NCI-H446 (cell line): ENCODE measurements at regions not wholly inside any gene's neighbourhood (a gene's known extent, or its start where the extent isn't known, plus 50 kb on each side); places are given as distances from the start of the nearest gene placed in this dataset.
"Not testable (repeated sequence)": the region's sequence is repeated elsewhere in the genome, so short reads cannot be mapped to it uniquely, and the experiment has no call there.

Experiments used
- DNase-seq, 2 experiments: peaks; one replicate each; lab custom pipeline; 2025; lab: John Stamatoyannopoulos, UW

DNA sequence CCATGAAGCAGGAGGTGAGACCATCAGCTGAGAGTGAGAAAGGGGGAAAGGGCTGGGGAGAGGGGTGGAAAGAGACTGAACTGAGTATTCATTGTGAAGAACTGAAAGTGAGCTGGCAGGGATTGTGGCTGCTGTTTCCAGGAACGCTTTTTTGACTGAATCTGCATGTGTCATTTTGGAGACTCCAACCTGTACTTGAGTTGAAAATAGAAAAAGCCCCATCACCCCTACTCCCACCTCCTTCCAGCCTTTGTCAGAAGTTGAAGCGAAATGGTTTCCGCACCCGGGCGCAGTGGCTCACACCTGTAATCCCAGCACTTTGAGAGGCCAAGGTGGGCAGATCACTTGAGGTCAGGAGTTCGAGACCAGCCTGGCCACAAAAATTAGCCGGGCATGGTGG, 128.0 kb upstream of the GPR12 start:
- no peak for DNase-seq

DNA sequence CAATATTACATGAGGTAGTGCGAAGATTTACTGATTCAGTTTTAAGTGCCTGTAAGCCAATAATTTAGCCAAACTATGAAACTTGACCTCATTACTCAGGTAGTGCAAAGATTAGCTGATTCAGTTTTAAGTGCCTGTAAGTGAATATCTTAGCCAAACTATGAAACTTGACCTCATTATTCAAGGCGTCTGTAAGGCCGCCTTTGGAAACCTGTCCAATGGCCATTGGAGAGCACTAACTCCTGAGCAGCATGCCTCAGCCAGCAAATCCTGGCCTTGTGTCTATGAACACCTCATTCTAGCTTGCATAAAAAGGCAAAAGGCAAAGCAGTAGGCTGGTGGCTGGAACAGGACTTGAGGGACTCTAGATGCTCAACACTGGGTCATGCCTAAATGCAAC, 127.0 kb upstream of the GPR12 start:
- DNase-seq = no peak

DNA sequence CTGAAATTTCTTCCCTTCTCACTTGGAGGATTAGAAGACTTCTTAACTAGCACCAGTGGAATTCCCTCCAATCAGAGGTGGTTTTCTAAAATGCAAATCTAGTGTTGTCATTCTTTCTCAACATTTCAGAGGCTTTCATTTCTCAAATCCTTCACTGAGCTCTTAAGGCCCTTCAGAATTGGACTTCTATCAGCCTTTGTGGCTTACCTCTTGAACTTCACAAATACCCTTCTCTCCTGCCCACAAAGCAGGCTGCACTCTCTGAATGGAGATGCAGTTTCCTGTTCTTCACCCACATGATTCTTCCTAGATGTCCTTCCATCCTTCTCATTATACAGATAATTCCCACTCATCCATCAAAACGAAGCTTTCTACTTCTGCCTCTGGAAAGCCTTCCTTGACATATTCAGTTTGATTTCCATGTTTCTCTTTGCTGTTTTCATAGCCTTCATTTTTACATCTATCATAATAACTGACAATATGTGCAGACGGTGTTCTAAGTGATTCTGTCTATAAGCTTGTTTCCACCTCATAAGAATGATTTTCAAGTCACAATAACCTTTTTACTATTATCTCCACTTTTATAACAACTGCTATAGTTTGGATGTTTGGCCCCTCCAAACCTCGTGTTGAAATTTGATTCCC, 123.1 kb upstream of the GPR12 start:
- no peak for DNase-seq

DNA sequence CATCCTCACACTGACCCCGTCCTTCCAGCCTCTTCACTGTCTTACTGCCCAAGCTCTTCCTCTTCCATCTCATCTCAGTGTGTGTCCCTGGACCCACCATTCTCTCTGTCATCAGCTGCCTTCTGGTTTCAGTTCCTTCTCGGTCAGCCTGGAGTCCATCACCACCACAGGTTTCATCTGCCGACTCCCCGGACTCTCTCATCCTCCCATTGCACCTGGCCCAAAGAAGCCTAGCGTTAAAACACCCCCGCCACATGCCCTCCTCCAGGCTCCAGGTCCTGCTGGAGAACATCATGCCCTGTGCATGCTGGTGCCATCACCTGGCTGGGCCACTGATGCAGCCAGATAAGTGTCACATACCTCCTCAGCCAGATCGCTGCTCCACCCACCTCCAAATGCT, 122.1 kb upstream of the GPR12 start:
- no peak for DNase-seq

DNA sequence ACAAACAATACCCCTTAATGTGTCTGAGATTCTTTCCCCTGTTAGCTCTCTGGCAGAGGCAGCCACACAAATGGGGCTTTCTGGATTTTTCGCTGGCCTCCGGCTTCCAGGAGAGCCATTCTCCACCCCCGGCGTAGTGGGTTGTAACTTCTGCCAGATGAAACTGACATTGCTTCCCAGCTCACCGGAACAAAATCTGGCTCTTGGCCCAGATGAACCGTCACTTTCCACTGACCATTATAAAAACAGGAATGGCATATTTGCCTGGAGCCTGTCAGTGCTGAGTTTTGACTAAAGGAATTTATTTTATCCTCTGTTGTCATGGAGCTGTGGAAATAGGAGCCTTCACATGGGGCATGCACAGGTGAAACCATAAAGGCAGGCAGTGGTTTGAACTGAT, 120.6 kb upstream of the GPR12 start:
- DNase-seq = peak in 1 of 2 experiments; percentile 26

DNA sequence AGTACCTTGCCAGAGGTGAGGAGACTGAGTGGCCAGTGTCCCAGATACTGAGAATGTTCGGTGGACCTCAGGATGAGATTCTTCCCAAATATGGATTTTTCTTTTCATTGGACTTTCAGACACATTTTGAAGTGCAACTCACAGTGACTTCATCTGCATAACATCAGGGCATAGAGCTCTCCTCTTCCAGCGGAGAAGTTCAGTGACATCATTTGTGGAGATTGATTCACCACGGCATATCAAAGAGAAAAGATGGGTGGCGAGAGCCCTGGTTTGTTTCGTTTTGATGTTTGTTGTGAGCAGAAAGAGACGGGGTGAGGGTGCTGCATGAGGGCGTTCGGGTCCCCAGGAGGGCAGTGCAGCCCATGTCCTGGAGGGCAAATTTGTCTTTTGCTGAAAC, 120.1 kb upstream of the GPR12 start:
- DNase-seq = no peak

DNA sequence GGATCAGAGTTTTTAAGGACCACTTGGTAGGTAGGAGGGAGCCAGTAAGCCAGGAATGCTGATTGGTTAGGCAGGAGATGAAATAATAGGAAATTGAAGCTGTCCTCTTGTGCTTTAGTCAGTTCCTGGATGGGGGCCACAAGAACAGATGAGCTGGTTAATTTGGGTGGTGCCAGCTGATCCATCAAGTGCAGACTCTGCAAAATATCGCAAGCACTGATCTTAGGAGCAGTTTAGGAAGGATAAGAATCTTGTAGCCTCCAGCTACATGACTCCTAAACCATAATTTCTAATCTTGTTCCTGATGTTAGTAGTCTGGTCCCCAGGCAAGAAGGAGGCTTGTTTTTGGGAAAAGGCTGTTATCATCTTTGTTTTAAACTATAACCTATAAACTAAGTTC, 117.9 kb upstream of the GPR12 start:
- peak in 1 of 2 experiments; percentile 61 for DNase-seq

DNA sequence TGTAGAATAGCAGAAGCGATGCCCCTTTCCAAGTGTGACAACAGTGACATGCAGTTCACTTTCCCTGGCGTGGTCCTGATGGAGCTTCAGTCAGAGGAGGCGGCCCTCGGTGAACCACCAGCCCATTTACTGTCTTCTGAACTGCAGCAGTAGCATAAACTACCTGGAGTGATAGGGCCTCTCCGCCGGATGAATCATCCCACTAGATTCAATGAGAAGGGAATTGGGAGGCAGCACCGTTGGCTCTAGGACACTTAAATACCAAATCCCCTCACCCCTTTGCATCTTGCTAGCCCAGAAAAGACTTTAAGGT, 112.8 kb upstream of the GPR12 start:
- no peak for DNase-seq

DNA sequence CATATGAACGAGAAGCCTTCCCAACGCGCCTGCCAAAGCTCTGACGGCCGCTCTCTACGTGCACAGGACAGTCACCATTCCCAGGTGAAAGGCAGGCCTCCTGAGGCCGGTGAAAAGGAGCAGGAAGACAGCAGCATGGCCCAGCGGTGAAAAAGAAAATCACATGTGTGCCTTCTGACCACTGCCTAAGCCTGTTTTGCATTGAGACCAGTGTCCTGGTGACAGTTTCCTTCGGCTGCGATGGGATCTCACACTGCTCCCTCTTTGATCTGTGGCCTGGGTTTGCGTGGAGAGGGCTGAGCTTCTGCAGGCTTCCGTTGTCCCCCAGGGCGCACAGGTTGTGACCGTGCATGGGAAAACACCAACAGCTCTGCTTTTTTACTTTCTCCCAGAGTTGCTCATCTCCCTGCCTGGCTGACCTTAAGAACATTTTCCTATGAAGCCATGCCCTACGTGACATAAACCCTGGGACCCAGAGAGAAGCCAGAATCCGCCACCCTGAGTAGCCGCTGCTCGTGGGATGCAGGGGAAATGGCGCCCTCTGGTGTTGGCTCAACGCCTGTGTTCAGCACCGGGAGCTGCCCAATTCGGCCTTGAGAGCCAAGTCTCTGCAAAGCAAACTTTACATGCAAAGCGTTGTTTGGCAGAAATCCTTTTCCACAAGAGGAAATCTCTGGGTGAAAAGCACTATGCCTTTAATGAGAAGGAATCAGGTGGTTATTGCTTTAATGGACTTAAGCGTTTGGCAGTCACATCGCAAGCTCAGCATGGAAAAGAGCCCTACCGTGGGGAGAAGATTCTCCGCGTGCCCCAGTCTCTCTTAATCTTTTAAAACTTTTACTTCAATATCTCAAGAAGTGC, 112.2 kb upstream of the GPR12 start:
- DNase-seq = peak; percentile 74 to 89

DNA sequence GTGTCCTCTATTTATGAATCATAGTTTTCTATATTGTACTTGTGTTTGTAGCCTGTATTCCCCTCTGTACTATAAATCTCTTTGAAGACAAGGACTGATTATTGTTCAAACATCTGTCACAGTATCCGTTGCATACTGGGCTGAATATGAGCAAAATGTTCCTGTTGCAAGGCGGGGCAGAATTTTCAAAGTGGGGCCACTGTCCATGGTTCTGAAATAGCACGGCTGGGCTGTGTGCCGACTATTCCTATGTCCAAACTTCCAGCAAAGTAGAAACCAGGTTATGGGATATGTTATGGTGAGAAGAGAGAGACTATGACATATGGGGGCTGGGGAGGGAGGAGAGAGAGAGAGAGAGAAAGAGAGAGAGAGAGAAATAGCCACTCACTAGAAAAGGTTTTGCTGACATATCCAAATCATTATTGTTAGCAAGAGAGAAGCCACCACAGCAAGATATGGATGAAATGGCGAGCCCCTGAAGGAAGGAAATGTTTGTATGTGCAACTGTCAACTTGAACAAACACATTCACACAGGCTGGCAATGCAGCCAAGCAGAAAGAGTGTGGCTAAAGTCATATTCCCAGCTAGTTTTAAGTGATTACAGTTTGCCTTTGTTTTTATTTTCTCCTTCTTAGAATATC, 107.0 kb upstream of the GPR12 start:
- DNase-seq = peak in 1 of 2 experiments; percentile 32

DNA sequence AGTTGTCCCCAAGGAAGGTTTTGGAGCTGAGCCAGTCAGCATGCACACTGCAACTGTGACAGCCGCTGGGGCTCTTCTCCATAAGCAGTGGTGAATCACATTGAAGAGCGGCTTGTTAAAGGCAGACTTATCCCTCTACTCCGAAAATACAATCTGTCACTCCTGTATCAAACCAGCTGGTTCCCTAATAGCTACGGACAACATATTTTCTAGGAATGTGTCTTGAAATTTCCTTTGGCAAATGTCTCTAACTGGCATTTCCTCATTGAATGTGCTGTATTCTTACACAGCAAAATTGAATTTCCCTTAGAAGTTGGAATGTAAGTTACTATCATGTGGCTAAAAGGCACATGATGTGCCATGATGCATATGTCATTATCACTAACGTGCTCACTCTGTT, 104.0 kb upstream of the GPR12 start:
- peak in 1 of 2 experiments; percentile 72 for DNase-seq

DNA sequence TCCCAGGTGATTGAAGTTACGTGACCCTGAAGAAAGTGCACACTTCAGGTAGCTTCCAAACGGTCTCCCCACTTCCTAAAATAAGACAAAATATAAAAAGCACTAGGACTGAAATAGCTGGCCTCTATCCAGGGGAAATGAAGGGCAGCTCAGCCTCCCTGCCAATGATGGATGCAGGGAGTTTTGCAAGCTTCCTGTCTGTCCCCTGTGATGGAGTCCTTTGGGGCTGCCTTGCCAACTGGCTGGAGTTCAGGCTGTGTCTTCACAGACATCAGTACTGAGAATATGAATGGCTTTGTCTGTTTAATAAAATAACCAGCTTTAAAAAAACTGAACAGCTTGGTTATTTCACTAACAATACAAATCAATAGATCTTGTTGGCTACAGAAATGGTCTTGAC, 101.4 kb upstream of the GPR12 start:
- DNase-seq = peak; percentile 70 to 84

DNA sequence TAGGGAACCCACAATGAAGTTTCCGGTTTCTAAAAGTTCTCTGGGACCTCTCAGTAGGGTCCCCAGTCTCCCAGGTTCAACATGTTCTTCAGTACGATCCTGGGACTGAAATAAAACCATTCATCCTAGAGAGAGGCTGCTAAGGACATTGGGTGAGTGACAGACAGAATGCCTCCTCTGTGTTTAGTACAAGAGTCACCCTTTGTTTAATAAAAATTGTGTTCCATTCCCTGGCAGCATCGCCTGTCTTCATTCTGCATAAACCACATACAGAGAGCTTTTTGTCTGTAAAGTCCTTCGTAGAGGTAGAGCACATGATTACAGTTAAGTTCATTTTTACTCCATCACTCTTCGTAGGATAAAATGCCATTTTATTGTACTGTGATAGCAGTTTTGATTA, 95.3 kb upstream of the GPR12 start:
- DNase-seq = no peak

DNA sequence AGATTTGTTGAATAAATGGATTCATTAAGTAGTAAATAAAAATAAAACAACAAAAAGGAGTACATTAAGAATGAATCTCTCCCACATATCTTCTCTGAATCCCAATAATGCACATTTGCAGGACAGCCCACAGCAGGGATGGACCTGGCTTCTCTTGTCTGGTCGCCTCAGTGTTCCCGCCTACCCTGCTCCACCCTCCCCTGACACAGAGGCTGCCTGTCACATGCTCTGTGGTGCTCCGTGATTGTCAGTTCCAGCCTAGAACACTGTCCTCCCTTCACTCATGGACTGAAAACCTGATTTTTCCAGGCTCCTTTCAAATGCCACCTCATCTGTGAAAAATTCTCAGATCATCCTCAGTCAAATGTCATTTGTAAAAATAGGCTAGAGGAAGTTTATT, 94.5 kb upstream of the GPR12 start:
- DNase-seq = no peak

DNA sequence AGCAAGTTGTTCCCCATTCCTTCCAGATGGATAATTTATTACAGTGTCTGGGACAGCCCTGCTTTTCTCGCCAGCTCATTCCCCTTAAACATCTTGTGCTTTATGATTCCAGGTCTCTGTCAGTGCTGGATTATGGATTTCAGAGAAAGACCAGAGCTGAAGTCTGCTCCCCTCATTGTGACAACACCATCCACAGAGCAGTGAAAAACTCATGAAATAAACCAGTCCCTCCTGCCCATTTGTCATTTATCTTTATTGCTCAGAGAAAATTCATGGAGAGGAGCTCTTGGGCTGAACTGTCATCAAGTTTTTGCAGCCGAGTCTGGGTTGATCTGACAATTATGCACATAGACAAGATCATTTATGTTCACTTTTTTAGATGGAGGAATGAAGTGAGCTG, 92.7 kb upstream of the GPR12 start:
- DNase-seq = peak in 1 of 2 experiments; percentile 56

DNA sequence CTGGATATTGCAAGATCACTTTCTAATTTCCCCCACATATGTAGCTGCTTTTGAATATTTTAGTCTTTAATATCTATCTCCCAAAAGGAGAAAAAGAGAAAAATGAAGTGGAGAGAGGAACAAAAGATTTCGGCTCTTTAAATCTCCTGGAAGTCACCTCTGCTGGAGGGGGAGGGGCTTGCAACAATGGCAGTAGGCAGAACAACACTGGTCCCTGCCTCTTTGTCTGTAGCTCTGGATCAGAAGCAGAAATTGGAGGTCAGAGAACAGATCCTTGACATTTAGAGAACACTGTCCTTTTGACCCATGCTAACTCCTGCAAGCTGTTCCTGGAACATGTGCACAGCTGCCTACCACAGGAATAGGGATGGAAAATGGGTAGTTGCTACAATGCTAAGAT, 86.7 kb upstream of the GPR12 start:
- no peak for DNase-seq

DNA sequence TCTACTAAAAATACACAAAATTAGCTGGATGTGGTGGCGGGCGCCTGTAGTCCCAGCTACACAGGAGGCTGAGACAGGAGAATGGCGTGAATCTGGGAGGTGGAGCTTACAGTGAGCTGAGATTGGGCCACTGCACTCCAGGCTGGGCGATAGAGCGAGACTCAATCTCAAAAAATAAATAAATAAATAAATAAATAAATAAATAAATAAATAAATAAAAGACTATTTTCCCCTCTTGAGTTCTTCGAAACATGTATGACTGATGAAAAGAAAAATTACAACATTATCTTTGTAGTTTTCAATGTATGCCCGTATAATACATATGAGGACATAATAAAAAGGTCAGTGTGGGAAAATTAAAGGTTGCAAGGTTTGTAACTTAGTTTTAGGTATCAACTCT, 84.5 kb upstream of the GPR12 start:
- not testable (repeated sequence) for DNase-seq

DNA sequence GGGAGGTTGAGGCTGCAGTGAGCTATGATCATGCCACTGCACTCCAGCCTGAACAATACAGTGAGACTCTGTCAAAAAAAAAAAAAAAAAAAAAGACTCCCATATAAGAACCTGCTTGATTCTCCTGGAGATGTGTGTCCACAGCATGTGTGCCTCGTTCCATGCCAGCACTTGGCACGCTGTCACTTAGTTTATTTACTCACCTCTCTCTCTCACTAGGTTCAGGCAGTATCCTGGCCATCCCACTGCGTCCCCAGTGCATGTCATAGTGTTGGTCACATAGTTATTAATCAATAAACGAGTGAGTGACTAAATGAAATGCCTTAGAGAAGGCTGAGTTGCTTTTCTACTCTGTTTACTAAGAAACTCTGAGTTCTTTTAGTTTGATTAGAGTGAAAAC, 79.1 kb upstream of the GPR12 start:
- peak; percentile 43 to 67 for DNase-seq

DNA sequence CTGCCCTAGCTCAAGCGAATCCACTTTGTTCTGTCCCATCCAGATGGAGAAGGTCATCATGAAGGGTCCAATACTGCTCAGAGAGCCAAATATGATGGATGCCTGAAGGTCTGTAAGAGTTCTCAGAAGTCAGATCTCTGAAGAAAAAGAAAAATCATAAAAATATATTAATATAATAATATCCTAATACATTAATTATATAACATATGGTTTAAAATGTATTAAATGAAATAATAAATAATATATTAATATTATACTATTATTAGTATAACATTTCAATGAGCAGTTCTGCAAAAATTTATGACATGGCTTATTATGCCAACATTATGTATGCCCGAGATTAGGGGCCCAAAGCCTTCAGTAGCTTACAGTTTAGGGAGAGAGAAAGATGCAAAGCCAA, 78.2 kb upstream of the GPR12 start:
- DNase-seq = no peak

DNA sequence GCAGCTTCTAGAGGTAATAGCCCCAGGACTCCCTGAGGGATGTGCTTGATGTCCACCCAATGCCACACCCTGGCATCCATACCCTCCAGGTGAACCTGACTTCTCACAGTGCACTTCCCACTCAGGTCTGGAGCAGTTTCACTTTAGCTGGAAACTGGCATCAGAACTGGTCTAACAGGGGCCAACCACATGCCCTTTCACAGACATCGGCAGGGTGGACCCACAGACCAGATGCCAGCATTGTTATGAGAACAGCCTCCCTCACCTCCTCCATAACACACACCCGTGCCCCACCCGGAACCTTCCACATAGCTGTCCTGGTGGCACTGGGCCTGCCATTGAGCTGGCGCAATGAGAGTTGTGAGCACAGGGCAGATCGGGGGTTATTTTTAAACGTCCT, 77.4 kb upstream of the GPR12 start:
- no peak for DNase-seq

DNA sequence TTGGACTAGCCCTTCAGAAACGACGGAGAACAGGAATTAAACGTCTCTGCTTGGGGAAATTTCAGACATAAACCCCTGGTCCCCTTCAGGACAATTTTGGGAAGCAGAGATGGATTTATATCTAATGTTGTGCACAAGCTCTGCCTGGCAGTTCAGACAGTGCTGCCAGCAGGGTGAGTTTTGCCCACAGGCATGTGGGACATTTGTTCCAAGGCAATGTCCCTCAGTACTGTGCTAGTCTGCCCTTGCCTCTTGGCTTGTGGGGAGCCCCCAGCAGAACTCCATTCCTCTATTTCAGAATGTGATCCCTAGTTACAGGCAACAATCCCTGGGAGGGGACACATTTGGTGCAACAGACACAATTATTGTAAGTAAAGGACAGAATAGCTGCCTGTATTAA, 76.5 kb upstream of the GPR12 start:
- no peak for DNase-seq

DNA sequence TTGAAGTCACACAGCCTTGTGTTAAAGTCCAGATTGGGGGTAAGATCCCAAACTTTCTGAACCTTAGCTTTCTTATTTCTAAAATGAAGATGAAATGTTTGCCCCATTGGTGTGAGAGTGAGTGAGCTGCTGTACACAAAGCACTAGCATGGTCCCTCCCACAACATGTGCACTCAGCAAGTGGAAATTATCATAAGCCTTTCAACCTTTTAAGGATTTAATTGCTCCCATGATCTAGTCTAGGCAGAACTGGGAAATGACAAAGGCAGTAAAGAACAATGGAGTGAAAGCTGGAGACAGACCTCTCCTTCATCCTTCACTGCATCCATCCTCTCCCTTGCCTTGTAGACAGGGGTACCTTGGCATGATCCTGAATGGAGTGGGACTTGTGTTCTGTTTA, 76.0 kb upstream of the GPR12 start:
- DNase-seq = no peak

DNA sequence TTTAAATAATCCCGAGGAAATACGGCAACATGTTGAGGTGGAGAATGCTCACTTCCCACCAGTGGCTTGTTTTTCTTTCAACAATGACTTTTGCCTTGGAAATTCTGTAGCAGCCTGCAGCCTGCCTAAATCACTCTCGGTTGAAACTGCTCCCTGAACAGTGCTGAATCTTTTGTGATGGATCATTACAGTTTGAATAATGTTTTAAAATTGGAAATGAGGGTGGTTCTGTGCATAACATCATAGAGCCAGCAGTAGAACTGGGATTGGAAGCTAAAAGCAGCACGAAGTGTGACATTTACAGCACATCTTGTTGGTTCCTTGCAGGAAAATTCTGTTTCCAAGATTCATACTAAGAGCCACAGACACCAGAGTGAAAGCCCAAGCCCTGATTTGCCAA, 74.1 kb upstream of the GPR12 start:
- no peak for DNase-seq
